ENCODE measurements at regions not wholly inside any gene's neighbourhood (a gene's known extent, or its start where the extent isn't known, plus 50 kb on each side); places are given as distances from the start of the nearest gene placed in this dataset.

GRCh38 chr20:50387996-50388332, 122.2 kb upstream of the PTPN1 start:
- DNase-seq (ENCODE audit: extremely low read depth, insufficient read length) = no peak
- Histone ChIP-seq H3K36me3 (ENCODE audit: control insufficient read depth, insufficient read depth, low read length) (no peaks in the 10 kb centered on the region), H3K4me3 (replicated peaks; ENCODE audit: low read depth, low read length) (no peak overlapping the region), H3K27me3 (replicated peaks; ENCODE audit: control insufficient read depth, insufficient read depth, low read length) (no peaks in the 10 kb centered on the region)
- TF ChIP-seq CTCF (IDR thresholded peaks at IDR 0.05; ENCODE audit: insufficient read depth, low read length, poor library complexity, severe bottlenecking) = no peak

- TF ChIP-seq CTCF (IDR thresholded peaks at IDR 0.05; ENCODE audit: insufficient read depth, low read length, poor library complexity, severe bottlenecking) = no peak
- H3K4me3 ChIP-seq (replicated peaks; ENCODE audit: low read depth, low read length) = no peak overlapping the region
- no peaks in the 10 kb centered on the region for H3K27me3 ChIP-seq (replicated peaks; ENCODE audit: control insufficient read depth, insufficient read depth, low read length)
- DNase-seq (ENCODE audit: extremely low read depth, insufficient read length) = no peak
- H3K36me3 ChIP-seq (ENCODE audit: control insufficient read depth, insufficient read depth, low read length) = no peaks in the 10 kb centered on the region
These were observed 121.3 kb upstream of the PTPN1 start for GRCh38 chr20:50388733-50389437.

GRCh38 chr20:50389438-50389807, 120.8 kb upstream of the PTPN1 start:
- Histone ChIP-seq H3K4me3 (replicated peaks; ENCODE audit: low read depth, low read length) (no peak overlapping the region), H3K36me3 (ENCODE audit: control insufficient read depth, insufficient read depth, low read length) (no peaks in the 10 kb centered on the region), H3K27me3 (replicated peaks; ENCODE audit: control insufficient read depth, insufficient read depth, low read length) (no peaks in the 10 kb centered on the region)
- no peak for TF ChIP-seq CTCF (IDR thresholded peaks at IDR 0.05; ENCODE audit: insufficient read depth, low read length, poor library complexity, severe bottlenecking)
- no peak for DNase-seq (ENCODE audit: extremely low read depth, insufficient read length)

GRCh38 chr20:50389808-50390684, 120.1 kb upstream of the PTPN1 start:
- Histone ChIP-seq H3K27me3 (replicated peaks; ENCODE audit: control insufficient read depth, insufficient read depth, low read length) (no peaks in the 10 kb centered on the region), H3K36me3 (ENCODE audit: control insufficient read depth, insufficient read depth, low read length) (no peaks in the 10 kb centered on the region), H3K4me3 (replicated peaks; ENCODE audit: low read depth, low read length) (no peak overlapping the region)
- DNase-seq (ENCODE audit: extremely low read depth, insufficient read length) = no peak
- TF ChIP-seq CTCF (IDR thresholded peaks at IDR 0.05; ENCODE audit: insufficient read depth, low read length, poor library complexity, severe bottlenecking) = no peak

GRCh38 chr20:50390685-50391443, 119.3 kb upstream of the PTPN1 start:
- no peak for DNase-seq (ENCODE audit: extremely low read depth, insufficient read length)
- no peaks in the 10 kb centered on the region for H3K27me3 ChIP-seq (replicated peaks; ENCODE audit: control insufficient read depth, insufficient read depth, low read length)
- TF ChIP-seq CTCF (IDR thresholded peaks at IDR 0.05; ENCODE audit: insufficient read depth, low read length, poor library complexity, severe bottlenecking) = no peak
- no peaks in the 10 kb centered on the region for H3K36me3 ChIP-seq (ENCODE audit: control insufficient read depth, insufficient read depth, low read length)
- no peak overlapping the region for H3K4me3 ChIP-seq (replicated peaks; ENCODE audit: low read depth, low read length)
